ENCODE measurements at regions not wholly inside any gene's neighbourhood (a gene's known extent, or its start where the extent isn't known, plus 50 kb on each side); places are given as distances from the start of the nearest gene placed in this dataset.

- no peak for TF ChIP-seq CTCF (IDR thresholded peaks at IDR 0.05)
- no peak for TF ChIP-seq EZH2phosphoT487 (IDR thresholded peaks at IDR 0.05)
Observed at GRCh38 chr3:153392363-153392762, 230.3 kb downstream of the RAP2B start.
